ENCODE measurements at regions not wholly inside any gene's neighbourhood (a gene's known extent, or its start where the extent isn't known, plus 50 kb on each side); places are given as distances from the start of the nearest gene placed in this dataset.

DNA sequence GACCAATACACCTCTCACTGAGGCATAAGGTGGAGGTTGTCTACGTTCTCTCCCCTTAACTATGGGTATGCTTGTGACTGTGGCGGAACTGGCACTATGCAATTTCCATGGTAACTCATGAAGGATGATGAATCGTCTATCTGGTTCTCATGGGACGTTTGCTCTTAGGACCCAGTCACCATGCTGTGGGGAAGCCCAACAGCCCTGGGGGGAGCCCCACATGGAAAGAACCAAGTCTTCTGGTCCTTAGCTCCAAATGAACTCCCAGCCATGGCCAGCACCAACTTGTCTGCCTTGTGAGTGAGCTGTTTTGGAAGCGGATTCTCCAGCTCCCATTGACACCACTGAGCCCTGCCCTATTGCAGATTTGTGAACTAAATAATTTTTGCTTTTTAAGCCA is 188.7 kb upstream of the S1PR3 start:
- no peak for DNase-seq
- Mint-ChIP-seq H3K4me1 (peaks cover 3% of the 10 kb centered on the region), H3K4me3 (peak overlapping the region in 1 of 2 donors; percentile 26), H3K27me3 (ENCODE audit: low read depth in 3 of 3) (peaks cover 25 to 52% (median 35%) of the 10 kb centered on the region in 3 donors), H3K36me3 (no peaks in the 10 kb centered on the region), H3K27ac (no peak overlapping the region), H3K9me3 (peaks cover 0 to 11% (median 5%) of the 10 kb centered on the region in 7 donors)
- intact Hi-C loops (cut with micrococcal nuclease): no loop called here
- Histone ChIP-seq H4K20me1 (ENCODE audit: insufficient read depth, low read length) (no peaks in the 10 kb centered on the region), H3K27ac (ENCODE audit: low read depth in 1 of 2, low read length in 2 of 2) (no peak overlapping the region), H3K27me3 (ENCODE audit: control insufficient read depth in 2 of 2, insufficient read depth in 2 of 2, low read length in 2 of 2) (peaks cover 37 to 47% of the 10 kb centered on the region in 2 donors), H3K4me1 (ENCODE audit: control insufficient read depth in 1 of 2, insufficient read depth in 2 of 2, low read length in 2 of 2) (no peaks in the 10 kb centered on the region), H3K79me2 (ENCODE audit: insufficient read depth, low read length) (no peaks in the 10 kb centered on the region), H3K4me2 (replicated peaks; ENCODE audit: extremely low read depth, low read length, poor library complexity, severe bottlenecking) (no peak overlapping the region), H2AFZ (ENCODE audit: insufficient read depth, low read depth, low read length, poor library complexity, severe bottlenecking) (no peak overlapping the region), H3K9ac (ENCODE audit: insufficient read depth, low read length, poor library complexity, severe bottlenecking) (no peak overlapping the region), H3K4me3 (replicated peaks in 1 of 3; ENCODE audit: low read depth in 2 of 3, low read length in 3 of 3) (no peak overlapping the region), H3K9me3 (replicated peaks in 1 of 2; ENCODE audit: control insufficient read depth in 1 of 2, insufficient read depth in 1 of 2, low read length in 2 of 2) (no peaks in the 10 kb centered on the region), H3K36me3 (replicated peaks in 1 of 2; ENCODE audit: control insufficient read depth in 1 of 2, insufficient read depth in 2 of 2, low read length in 2 of 2) (no peaks in the 10 kb centered on the region)
- TF ChIP-seq, protein P1, sequence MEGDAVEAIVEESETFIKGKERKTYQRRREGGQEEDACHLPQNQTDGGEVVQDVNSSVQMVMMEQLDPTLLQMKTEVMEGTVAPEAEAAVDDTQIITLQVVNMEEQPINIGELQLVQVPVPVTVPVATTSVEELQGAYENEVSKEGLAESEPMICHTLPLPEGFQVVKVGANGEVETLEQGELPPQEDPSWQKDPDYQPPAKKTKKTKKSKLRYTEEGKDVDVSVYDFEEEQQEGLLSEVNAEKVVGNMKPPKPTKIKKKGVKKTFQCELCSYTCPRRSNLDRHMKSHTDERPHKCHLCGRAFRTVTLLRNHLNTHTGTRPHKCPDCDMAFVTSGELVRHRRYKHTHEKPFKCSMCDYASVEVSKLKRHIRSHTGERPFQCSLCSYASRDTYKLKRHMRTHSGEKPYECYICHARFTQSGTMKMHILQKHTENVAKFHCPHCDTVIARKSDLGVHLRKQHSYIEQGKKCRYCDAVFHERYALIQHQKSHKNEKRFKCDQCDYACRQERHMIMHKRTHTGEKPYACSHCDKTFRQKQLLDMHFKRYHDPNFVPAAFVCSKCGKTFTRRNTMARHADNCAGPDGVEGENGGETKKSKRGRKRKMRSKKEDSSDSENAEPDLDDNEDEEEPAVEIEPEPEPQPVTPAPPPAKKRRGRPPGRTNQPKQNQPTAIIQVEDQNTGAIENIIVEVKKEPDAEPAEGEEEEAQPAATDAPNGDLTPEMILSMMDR (IDR thresholded peaks at IDR 0.05): no peak
- WGBS (ENCODE audit: insufficient coverage): 93% methylated on average over 2 of the region's 5 CpGs

GRCh38 chr9:88803546-88804253 is 187.6 kb upstream of the S1PR3 start:
- H2AFZ ChIP-seq (ENCODE audit: insufficient read depth, low read depth, low read length, poor library complexity, severe bottlenecking): no peak overlapping the region
- peaks cover 25 to 53% (median 39%) of the 10 kb centered on the region in 3 donors for H3K27me3 Mint-ChIP-seq (ENCODE audit: low read depth in 3 of 3)
- no peak for DNase-seq

More at GRCh38 chr9:88803546-88804253, 187.6 kb upstream of the S1PR3 start:
- H4K20me1 ChIP-seq (ENCODE audit: insufficient read depth, low read length): no peaks in the 10 kb centered on the region
- peaks cover 37 to 48% of the 10 kb centered on the region in 2 donors for H3K27me3 ChIP-seq (ENCODE audit: control insufficient read depth in 2 of 2, insufficient read depth in 2 of 2, low read length in 2 of 2)
- H3K27ac ChIP-seq (ENCODE audit: low read depth in 1 of 2, low read length in 2 of 2): no peak overlapping the region
- TF ChIP-seq, protein P1 (IDR thresholded peaks at IDR 0.05): no peak
- no peaks in the 10 kb centered on the region for H3K36me3 Mint-ChIP-seq
- H3K4me3 ChIP-seq (replicated peaks in 1 of 3; ENCODE audit: low read depth in 2 of 3, low read length in 3 of 3): no peak overlapping the region
- H3K4me1 Mint-ChIP-seq: peaks cover 8% of the 10 kb centered on the region
- H3K4me1 ChIP-seq (ENCODE audit: control insufficient read depth in 1 of 2, insufficient read depth in 2 of 2, low read length in 2 of 2): no peaks in the 10 kb centered on the region
- H3K79me2 ChIP-seq (ENCODE audit: insufficient read depth, low read length): no peaks in the 10 kb centered on the region
- intact Hi-C loops (cut with micrococcal nuclease): no loop called here
- peak overlapping the region in 1 of 7 donors; percentile 2 for H3K27ac Mint-ChIP-seq
- H3K36me3 ChIP-seq (replicated peaks in 1 of 2; ENCODE audit: control insufficient read depth in 1 of 2, insufficient read depth in 2 of 2, low read length in 2 of 2): no peaks in the 10 kb centered on the region
- peak overlapping the region in 1 of 2 donors; percentile 22 for H3K4me3 Mint-ChIP-seq
- no peak overlapping the region for H3K4me2 ChIP-seq (replicated peaks; ENCODE audit: extremely low read depth, low read length, poor library complexity, severe bottlenecking)
- H3K9me3 ChIP-seq (replicated peaks in 1 of 2; ENCODE audit: control insufficient read depth in 1 of 2, insufficient read depth in 1 of 2, low read length in 2 of 2): no peaks in the 10 kb centered on the region
- H3K9me3 Mint-ChIP-seq: peaks cover 0 to 11% (median 5%) of the 10 kb centered on the region in 7 donors
- WGBS (ENCODE audit: insufficient coverage): 79% methylated on average over 2 of the region's 4 CpGs
- no peak overlapping the region for H3K9ac ChIP-seq (ENCODE audit: insufficient read depth, low read length, poor library complexity, severe bottlenecking)

All from CD14-positive monocyte (primary cell).